ENCODE measurements at regions not wholly inside any gene's neighbourhood (a gene's known extent, or its start where the extent isn't known, plus 50 kb on each side); places are given as distances from the start of the nearest gene placed in this dataset.
A peak's percentile ranks its signal among the peaks of the same experiment; 100 is the strongest.

DNA sequence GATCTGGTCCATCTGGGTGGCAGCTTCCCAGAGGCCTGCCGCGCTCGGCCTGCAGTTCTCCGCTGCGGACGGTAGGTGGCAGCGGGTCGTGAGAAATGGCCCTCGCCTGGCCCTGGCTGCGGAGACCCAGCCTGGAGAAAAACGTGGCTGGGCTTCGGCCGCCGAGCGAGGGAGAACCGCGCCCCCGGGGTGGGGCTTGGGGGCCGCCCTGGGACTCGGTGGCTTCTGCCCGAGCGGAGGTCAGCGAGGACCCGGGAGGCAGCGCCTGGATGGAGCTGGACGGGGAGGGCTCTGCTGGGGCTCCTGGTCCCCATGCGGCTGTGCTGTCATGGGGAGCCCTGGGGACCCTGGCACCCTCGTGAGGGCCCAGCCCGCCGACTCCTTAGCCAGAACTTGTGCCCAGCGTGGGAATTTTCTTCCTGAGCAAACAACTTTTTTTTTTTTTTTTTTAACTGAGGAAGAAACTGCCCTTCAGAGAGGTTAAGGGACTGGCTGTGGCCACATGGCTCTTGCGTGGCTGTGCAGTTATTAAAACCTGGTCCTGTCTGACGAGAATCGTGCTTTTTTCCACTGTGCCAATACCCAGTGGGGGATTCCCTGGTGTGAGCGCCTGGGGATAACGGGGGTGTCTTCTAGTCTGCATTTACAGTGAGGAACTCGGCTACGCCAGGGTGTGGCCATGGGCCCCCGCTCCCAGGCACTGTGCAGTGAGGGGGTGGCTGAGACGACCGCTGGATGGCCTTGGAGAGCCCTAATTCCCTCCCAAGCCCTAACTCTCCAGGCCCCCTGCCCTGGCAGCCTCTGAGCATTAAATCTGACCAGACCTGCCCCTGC lies 535.6 kb downstream of the INSC start (continued):
- TF ChIP-seq ZNF883 (CRISPR knock-in tag; IDR thresholded peaks at IDR 0.05; ENCODE audit: not compliant biosample characterization): no peak
- TF ChIP-seq ZNF33A (CRISPR knock-in tag; IDR thresholded peaks at IDR 0.05; ENCODE audit: borderline replicate concordance): no peak
- no peak for TF ChIP-seq ZNF839 (CRISPR knock-in tag; IDR thresholded peaks at IDR 0.05; ENCODE audit: borderline replicate concordance)
- TF ChIP-seq, protein P1, sequence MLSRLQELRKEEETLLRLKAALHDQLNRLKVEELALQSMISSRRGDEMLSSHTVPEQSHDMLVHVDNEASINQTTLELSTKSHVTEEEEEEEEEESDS (CRISPR knock-in tag; IDR thresholded peaks at IDR 0.05; ENCODE audit: borderline replicate concordance): no peak
- TF ChIP-seq SALL1 (CRISPR knock-in tag; IDR thresholded peaks at IDR 0.05): peak; percentile 95
- peak; percentile 91; the same call in 1 of the 2 replicates for TF ChIP-seq ZNF619 (CRISPR knock-in tag; IDR thresholded peaks at IDR 0.05)
- peak; percentile 63 for TF ChIP-seq FOXA3 (CRISPR knock-in tag; IDR thresholded peaks at IDR 0.05)
- no peak; the same call in 1 of the 2 replicates for TF ChIP-seq ZNF225 (CRISPR knock-in tag; IDR thresholded peaks at IDR 0.05)
- TF ChIP-seq ZNF652 (CRISPR knock-in tag; IDR thresholded peaks at IDR 0.05; ENCODE audit: borderline replicate concordance, low read depth): 0 out of 2 replicates have a peak, but pooled peaks have one; percentile 18
- TF ChIP-seq ARID3A (IDR thresholded peaks at IDR 0.05; ENCODE audit: low read depth, low read length): 0 out of 2 replicates have a peak, but pooled peaks have one; percentile 31
- TF ChIP-seq ARNT2 (CRISPR knock-in tag; IDR thresholded peaks at IDR 0.05; ENCODE audit: low read depth): peak; percentile 80; the same call in 1 of the 2 replicates
- TF ChIP-seq ZNF558 (CRISPR knock-in tag; IDR thresholded peaks at IDR 0.05; ENCODE audit: borderline replicate concordance): no peak
- no peak for TF ChIP-seq ZNF75D (CRISPR knock-in tag; IDR thresholded peaks at IDR 0.05; ENCODE audit: borderline replicate concordance)
- TF ChIP-seq RFX5 (IDR thresholded peaks at IDR 0.05; ENCODE audit: low read depth, low read length): no peak
- TF ChIP-seq, protein P2, sequence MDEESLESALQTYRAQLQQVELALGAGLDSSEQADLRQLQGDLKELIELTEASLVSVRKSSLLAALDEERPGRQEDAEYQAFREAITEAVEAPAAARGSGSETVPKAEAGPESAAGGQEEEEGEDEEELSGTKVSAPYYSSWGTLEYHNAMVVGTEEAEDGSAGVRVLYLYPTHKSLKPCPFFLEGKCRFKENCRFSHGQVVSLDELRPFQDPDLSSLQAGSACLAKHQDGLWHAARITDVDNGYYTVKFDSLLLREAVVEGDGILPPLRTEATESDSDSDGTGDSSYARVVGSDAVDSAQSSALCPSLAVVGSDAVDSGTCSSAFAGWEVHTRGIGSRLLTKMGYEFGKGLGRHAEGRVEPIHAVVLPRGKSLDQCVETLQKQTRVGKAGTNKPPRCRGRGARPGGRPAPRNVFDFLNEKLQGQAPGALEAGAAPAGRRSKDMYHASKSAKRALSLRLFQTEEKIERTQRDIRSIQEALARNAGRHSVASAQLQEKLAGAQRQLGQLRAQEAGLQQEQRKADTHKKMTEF (CRISPR knock-in tag; IDR thresholded peaks at IDR 0.05): peak; percentile 85
- 0 out of 2 replicates have a peak, but pooled peaks have one; percentile 36 for TF ChIP-seq ZNF766 (CRISPR knock-in tag; IDR thresholded peaks at IDR 0.05; ENCODE audit: borderline replicate concordance)
- no peak; the same call in 1 of the 2 replicates for TF ChIP-seq TSC22D2 (CRISPR knock-in tag; IDR thresholded peaks at IDR 0.05; ENCODE audit: borderline replicate concordance)
- no peak for TF ChIP-seq ZNF660 (CRISPR knock-in tag; IDR thresholded peaks at IDR 0.05; ENCODE audit: borderline replicate concordance, low read depth)
- TF ChIP-seq MEIS2 (CRISPR knock-in tag; IDR thresholded peaks at IDR 0.05): peak; percentile 66
- TF ChIP-seq ZFAT (CRISPR knock-in tag; conservative IDR thresholded peaks at IDR 0.05): no peak
- no peak for TF ChIP-seq ZNF564 (CRISPR knock-in tag; IDR thresholded peaks at IDR 0.05)
- peak; percentile 78 for TF ChIP-seq IRF2 (CRISPR knock-in tag; IDR thresholded peaks at IDR 0.05)
- TF ChIP-seq CBFB (CRISPR knock-in tag; IDR thresholded peaks at IDR 0.05): peak; percentile 87
- TF ChIP-seq YEATS2 (CRISPR knock-in tag; IDR thresholded peaks at IDR 0.05; ENCODE audit: borderline replicate concordance): peak; percentile 56; the same call in 1 of the 2 replicates
- TF ChIP-seq ZNF30 (CRISPR knock-in tag; IDR thresholded peaks at IDR 0.05): peak; percentile 60; the same call in 1 of the 2 replicates
- TF ChIP-seq ZBTB43 (CRISPR knock-in tag; conservative IDR thresholded peaks at IDR 0.05): peak; percentile 50; the same call in 1 of the 2 replicates
